HepG2 (cell line): ENCODE measurements at regions not wholly inside any gene's neighbourhood (a gene's known extent, or its start where the extent isn't known, plus 50 kb on each side); places are given as distances from the start of the nearest gene placed in this dataset.

Source experiments
- ATAC-seq: fragments of 200-7000 bp; cut with Tn5 transposase; 3 replicates; pipeline ENCODE4 v1.9.1; 2020; ENCODE audit warnings: mild to moderate bottlenecking, moderate library complexity
- BruUV-seq: library from RNA; stranded (reverse); fragments of 400-500 nt; replicated peaks from 2 replicates; lab custom pipeline; 2021; lab: Mats Ljungman, UMichigan
- CTCF ChIA-PET: fragments of 300-600 bp; formaldehyde crosslinking; extraction: SDS; loops from one replicate; lab custom pipeline; 2021; ENCODE audit warnings: low total read pairs, inconsistent platforms, low intra/inter-chr PET ratio; lab: Yijun Ruan, JAX
- POLR2A ChIA-PET: fragments of 350-600 bp; sonication (Branson Sonifier 250); formaldehyde crosslinking; loops from one replicate; lab custom pipeline; 2020; ENCODE audit warnings: antibody characterized with exemption, inconsistent platforms; lab: Yijun Ruan, JAX
- DNase-seq: peaks from one replicate; pipeline ENCODE4 v3.0.0-alpha.2; 2015; ENCODE audit warnings: low spot score
- FAIRE-seq: peaks from 3 replicates; lab custom pipeline; 2011; peaks lifted over from hg19 to GRCh38; lab: Jason Lieb, UNC
- H2AFZ ChIP-seq: one replicate; pipeline ENCODE4 v1.6.1; 2011; ENCODE audit warnings: low read length, inconsistent platforms
- H3K27ac ChIP-seq: fragments of 300-600 bp; 3 replicates; pipeline ENCODE4 v1.8.0; 2011; ENCODE audit warnings: mixed run types, mild to moderate bottlenecking, mixed read lengths, low read length, inconsistent platforms; ENCODE audit not compliant: insufficient read depth; ENCODE audit errors: extremely low read length
- H3K27me3 ChIP-seq, 2 experiments: fragments of 200-600 bp in 1 of 2; 2 replicates in 1 of 2; 3 replicates in 1 of 2; pipeline versions ENCODE4 v1.6.0 to v1.8.0; 2011; ENCODE audit warnings: low read length in 2 of 2, mild to moderate bottlenecking in 2 of 2, moderate library complexity in 2 of 2, inconsistent platforms in 1 of 2; ENCODE audit not compliant: insufficient read depth in 2 of 2, control insufficient read depth in 1 of 2
- H3K36me3 ChIP-seq, 2 experiments: fragments of 200-600 bp in 1 of 2; replicated peaks in 1 of 2; 2 replicates in 1 of 2; 3 replicates in 1 of 2; pipeline versions ENCODE4 v1.5.1 to v1.8.0; 2011; ENCODE audit warnings: low read length in 2 of 2, inconsistent platforms in 1 of 2; ENCODE audit not compliant: insufficient read depth in 2 of 2, control insufficient read depth in 1 of 2
- H3K4me1 ChIP-seq: 2 replicates; pipeline ENCODE4 v1.5.1; 2012; ENCODE audit warnings: low read length, inconsistent platforms; ENCODE audit not compliant: insufficient read depth
- H3K4me2 ChIP-seq: 2 replicates; pipeline ENCODE4 v1.6.0; 2011; ENCODE audit warnings: low read depth, low read length, inconsistent platforms
- H3K4me3 ChIP-seq, 3 experiments: fragments of 200-600 bp in 1 of 3; sonication (generic), shearing (Covaris generic) in 1 of 3; replicated peaks in 1 of 3; 2 replicates each; pipeline ENCODE4 v1.5.1; 2011 to 2016; ENCODE audit warnings: low read length in 3 of 3, inconsistent platforms in 2 of 3, low read depth in 2 of 3, mild to moderate bottlenecking in 2 of 3, control low read depth in 1 of 3, mixed read lengths in 1 of 3; ENCODE audit not compliant: insufficient read depth in 1 of 3
- H3K79me2 ChIP-seq: one replicate; pipeline ENCODE4 v1.6.1; 2011; ENCODE audit warnings: low read length, inconsistent platforms; ENCODE audit not compliant: insufficient read depth
- H3K9ac ChIP-seq: 2 replicates; pipeline ENCODE4 v1.6.0; 2011; ENCODE audit warnings: mild to moderate bottlenecking, low read depth, low read length, inconsistent platforms; ENCODE audit not compliant: insufficient read depth
- H3K9me3 ChIP-seq: 2 replicates; pipeline ENCODE4 v1.5.1; 2012; ENCODE audit warnings: mild to moderate bottlenecking, low read length
- H4K20me1 ChIP-seq: 2 replicates; pipeline ENCODE4 v1.6.0; 2011; ENCODE audit warnings: inconsistent platforms, mild to moderate bottlenecking, low read length, moderate library complexity; ENCODE audit not compliant: insufficient read depth
- ESRRA ChIP-seq: sonication (generic); formaldehyde crosslinking; IDR thresholded peaks from 2 replicates; pipeline ENCODE4 v1.5.1; 2020; ENCODE audit warnings: mild to moderate bottlenecking, low read depth, missing genetic modification reagents
- HOXA7 ChIP-seq: sonication (generic); formaldehyde crosslinking; IDR thresholded peaks from 2 replicates; pipeline ENCODE4 v1.8.1; 2022; ENCODE audit warnings: mild to moderate bottlenecking, missing genetic modification reagents, moderate library complexity
- NFE2L2 ChIP-seq: fragments of 150-350 bp; IDR thresholded peaks from 2 replicates; pipeline ENCODE4 v1.6.1; 2014; ENCODE audit warnings: low read length
- SCMH1 ChIP-seq: sonication (generic); formaldehyde crosslinking; IDR thresholded peaks from 2 replicates; pipeline ENCODE4 v1.9.0; 2021; ENCODE audit warnings: missing genetic modification reagents, mild to moderate bottlenecking, borderline replicate concordance
- SNAI1 ChIP-seq: sonication (generic); formaldehyde crosslinking; IDR thresholded peaks from 2 replicates; pipeline ENCODE4 v1.5.0; 2020; ENCODE audit warnings: mild to moderate bottlenecking, missing genetic modification reagents, borderline replicate concordance
- ZNF354B ChIP-seq: sonication (generic); formaldehyde crosslinking; IDR thresholded peaks from 2 replicates; pipeline ENCODE4 v1.8.0; 2022; ENCODE audit warnings: mild to moderate bottlenecking, missing genetic modification reagents
- ZNF460 ChIP-seq: sonication (generic); formaldehyde crosslinking; IDR thresholded peaks from 2 replicates; pipeline ENCODE4 v1.5.1; 2020; ENCODE audit warnings: missing genetic modification reagents, mild to moderate bottlenecking, borderline replicate concordance
- ZNF530 ChIP-seq: sonication (generic); formaldehyde crosslinking; IDR thresholded peaks from 2 replicates; pipeline ENCODE4 v1.5.0; 2020; ENCODE audit warnings: low read depth, mild to moderate bottlenecking, missing genetic modification reagents
- ZNF563 ChIP-seq: sonication (generic); formaldehyde crosslinking; IDR thresholded peaks from 2 replicates; pipeline ENCODE4 v1.8.0; 2022; ENCODE audit warnings: mild to moderate bottlenecking, moderate library complexity, missing genetic modification reagents
- ZNF75D ChIP-seq: sonication (generic); formaldehyde crosslinking; IDR thresholded peaks from 2 replicates; pipeline ENCODE4 v1.8.1; 2023; ENCODE audit warnings: missing genetic modification reagents, mild to moderate bottlenecking, borderline replicate concordance
- WGBS: methylation state at CpG from one replicate; pipeline ENCODE4 v1.1.6; 2017; ENCODE audit warnings: low lambda C conversion rate; 5-methylcytosine and 5-hydroxymethylcytosine counted together
- in situ Hi-C: cut with HindIII; loops from 2 replicates; pipeline ENCODE4 v1.10.0; 2017; ENCODE audit warnings: low pct_unique_long_range_greater_than_20kb; ENCODE audit not compliant: extremely low pct_ligation_motif_present
- intact Hi-C: fragments of 100-400 bp; cut with micrococcal nuclease; formaldehyde crosslinking; loops from one replicate; pipeline ENCODE4 v1.10.0; 2022; ENCODE audit not compliant: unreplicated experiment
- TF ChIP-seq, protein P1 (sequence below): sonication (generic); formaldehyde crosslinking; IDR thresholded peaks from 2 replicates; pipeline ENCODE4 v1.8.0; 2022; ENCODE audit warnings: mild to moderate bottlenecking, missing genetic modification reagents, borderline replicate concordance
- TF ChIP-seq, protein P2 (sequence below): sonication (generic); formaldehyde crosslinking; IDR thresholded peaks from 2 replicates; pipeline ENCODE4 v1.5.1; 2020; ENCODE audit warnings: mild to moderate bottlenecking, missing genetic modification reagents
- TF ChIP-seq, protein P3 (sequence below): sonication (generic); formaldehyde crosslinking; IDR thresholded peaks from 2 replicates; pipeline ENCODE4 v1.9.0; 2021; ENCODE audit warnings: missing genetic modification reagents, mild to moderate bottlenecking, borderline replicate concordance

DNA sequence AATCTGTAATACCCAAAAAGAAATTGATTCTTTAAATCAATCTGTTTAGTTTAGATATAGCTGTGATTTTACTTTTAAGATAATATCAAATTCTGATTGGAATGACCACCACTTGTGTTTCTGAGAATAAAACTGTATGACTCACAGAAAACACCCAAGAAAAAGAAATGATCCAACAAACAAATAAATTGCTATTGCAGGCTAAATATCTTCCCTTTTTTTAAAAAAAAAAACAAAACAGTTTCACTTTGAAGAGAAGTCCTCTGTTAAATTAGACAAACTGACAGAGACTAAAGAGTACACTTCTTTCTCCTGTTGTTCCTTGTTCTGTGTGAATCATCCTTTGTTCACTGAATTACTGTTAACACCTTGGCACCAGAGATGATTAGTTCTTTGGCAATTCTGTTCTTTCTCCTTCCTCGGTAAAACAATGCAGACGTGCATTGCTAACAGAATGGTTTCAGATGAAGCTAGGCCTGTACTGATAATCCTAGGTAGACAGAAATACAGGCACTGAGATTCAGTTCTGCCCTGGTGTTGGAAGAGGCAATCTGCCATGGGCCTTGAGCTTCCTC, 895.2 kb upstream of the CITED2 start:
- no peak for ATAC-seq
- CTCF ChIA-PET: no interaction called here
- no peaks in the 10 kb centered on the region for H3K36me3 ChIP-seq
- H3K27ac ChIP-seq: no peak overlapping the region
- intact Hi-C loops (no loop called here), in situ Hi-C loops (no loop called here)
- 0 out of 2 replicates have a peak, but pooled peaks cover 3% of the 10 kb centered on the region for H3K9me3 ChIP-seq
- no peak overlapping the region for H3K4me2 ChIP-seq
- H4K20me1 ChIP-seq: no peaks in the 10 kb centered on the region
- FAIRE-seq: no peak
- POLR2A ChIA-PET: no interaction called here
- TF ChIP-seq HOXA7 (CRISPR knock-in tag) (no peak), NFE2L2 (no peak), SCMH1 (CRISPR knock-in tag) (no peak), ZNF354B (no peak), SNAI1 (no peak), ZNF460 (CRISPR knock-in tag) (no peak), ZNF75D (no peak), ESRRA (CRISPR knock-in tag) (no peak), ZNF563 (CRISPR knock-in tag) (no peak), ZNF530 (no peak)
- TF ChIP-seq, protein P1, sequence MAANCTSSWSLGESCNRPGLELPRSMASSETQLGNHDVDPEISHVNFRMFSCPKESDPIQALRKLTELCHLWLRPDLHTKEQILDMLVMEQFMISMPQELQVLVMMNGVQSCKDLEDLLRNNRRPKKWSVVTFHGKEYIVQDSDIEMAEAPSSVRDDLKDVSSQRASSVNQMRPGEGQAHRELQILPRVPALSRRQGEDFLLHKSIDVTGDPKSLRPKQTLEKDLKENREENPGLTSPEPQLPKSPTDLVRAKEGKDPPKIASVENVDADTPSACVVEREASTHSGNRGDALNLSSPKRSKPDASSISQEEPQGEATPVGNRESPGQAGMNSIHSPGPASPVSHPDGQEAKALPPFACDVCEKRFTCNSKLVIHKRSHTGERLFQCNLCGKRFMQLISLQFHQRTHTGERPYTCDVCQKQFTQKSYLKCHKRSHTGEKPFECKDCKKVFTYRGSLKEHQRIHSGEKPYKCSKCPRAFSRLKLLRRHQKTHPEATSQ (CRISPR knock-in tag): no peak
- TF ChIP-seq, protein P2, sequence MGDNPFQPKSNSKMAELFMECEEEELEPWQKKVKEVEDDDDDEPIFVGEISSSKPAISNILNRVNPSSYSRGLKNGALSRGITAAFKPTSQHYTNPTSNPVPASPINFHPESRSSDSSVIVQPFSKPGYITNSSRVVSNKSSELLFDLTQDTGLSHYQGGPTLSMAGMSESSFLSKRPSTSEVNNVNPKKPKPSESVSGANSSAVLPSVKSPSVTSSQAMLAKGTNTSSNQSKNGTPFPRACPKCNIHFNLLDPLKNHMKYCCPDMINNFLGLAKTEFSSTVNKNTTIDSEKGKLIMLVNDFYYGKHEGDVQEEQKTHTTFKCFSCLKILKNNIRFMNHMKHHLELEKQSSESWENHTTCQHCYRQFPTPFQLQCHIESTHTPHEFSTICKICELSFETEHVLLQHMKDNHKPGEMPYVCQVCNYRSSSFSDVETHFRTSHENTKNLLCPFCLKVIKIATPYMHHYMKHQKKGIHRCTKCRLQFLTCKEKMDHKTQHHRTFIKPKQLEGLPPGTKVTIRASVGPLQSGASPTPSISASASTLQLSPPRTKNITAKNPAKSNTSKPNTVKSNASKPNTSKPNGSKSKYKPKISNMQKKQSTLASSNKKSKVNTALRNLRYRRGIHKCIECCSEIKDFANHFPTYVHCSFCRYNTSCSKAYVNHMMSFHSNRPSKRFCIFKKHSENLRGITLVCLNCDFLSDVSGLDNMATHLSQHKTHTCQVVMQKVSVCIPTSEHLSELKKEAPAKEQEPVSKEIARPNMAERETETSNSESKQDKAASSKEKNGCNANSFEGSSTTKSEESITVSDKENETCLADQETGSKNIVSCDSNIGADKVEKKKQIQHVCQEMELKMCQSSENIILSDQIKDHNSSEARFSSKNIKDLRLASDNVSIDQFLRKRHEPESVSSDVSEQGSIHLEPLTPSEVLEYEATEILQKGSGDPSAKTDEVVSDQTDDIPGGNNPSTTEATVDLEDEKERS (CRISPR knock-in tag): no peak
- TF ChIP-seq, protein P3, sequence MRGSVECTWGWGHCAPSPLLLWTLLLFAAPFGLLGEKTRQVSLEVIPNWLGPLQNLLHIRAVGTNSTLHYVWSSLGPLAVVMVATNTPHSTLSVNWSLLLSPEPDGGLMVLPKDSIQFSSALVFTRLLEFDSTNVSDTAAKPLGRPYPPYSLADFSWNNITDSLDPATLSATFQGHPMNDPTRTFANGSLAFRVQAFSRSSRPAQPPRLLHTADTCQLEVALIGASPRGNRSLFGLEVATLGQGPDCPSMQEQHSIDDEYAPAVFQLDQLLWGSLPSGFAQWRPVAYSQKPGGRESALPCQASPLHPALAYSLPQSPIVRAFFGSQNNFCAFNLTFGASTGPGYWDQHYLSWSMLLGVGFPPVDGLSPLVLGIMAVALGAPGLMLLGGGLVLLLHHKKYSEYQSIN (CRISPR knock-in tag): no peak
- no TSS peak for BruUV-seq
- no peaks in the 10 kb centered on the region; a peak in 1 of 5 replicates for H3K27me3 ChIP-seq
- no peak overlapping the region for H3K9ac ChIP-seq
- no peaks in the 10 kb centered on the region for H3K79me2 ChIP-seq
- no peak overlapping the region for H3K4me3 ChIP-seq
- H2AFZ ChIP-seq: no peak overlapping the region
- H3K4me1 ChIP-seq: no peaks in the 10 kb centered on the region
- DNase-seq: no peak
- WGBS: 26% methylated on average over 2 of the region's 2 CpGs
